ENCODE measurements at regions not wholly inside any gene's neighbourhood (a gene's known extent, or its start where the extent isn't known, plus 50 kb on each side); places are given as distances from the start of the nearest gene placed in this dataset.

GRCh38 chr5:158084292-158084691, 225.3 kb upstream of the CLINT1 start:
- ChIA-PET CTCF (interaction anchor here (0.7 to 2.0 kb wide), 6 partner anchors 10 to 1233 kb away, joined by 3 to 24 read pairs (median 3); no protein-coding TSS in a partner anchor), POLR2A (no interaction called here), RAD21 (ENCODE audit: unreplicated experiment) (interaction anchor here (2.3 kb wide), 1 partner anchor 9 kb away, joined by 11 read pairs; no protein-coding TSS in a partner anchor), SMC1A (ENCODE audit: uncharacterized antibody, unreplicated experiment) (interaction anchor here (1.1 to 1.7 kb wide), 4 partner anchors 8 to 1048 kb away, joined by 3 to 4 read pairs (median 3); no protein-coding TSS in a partner anchor)
- H4K20me1 ChIP-seq (ENCODE audit: control insufficient read depth, insufficient read depth): no peaks in the 10 kb centered on the region
- 48% methylated on average over 4 of the region's 4 CpGs for WGBS (ENCODE audit: insufficient coverage, insufficient replicate concordance, low lambda C conversion rate, missing lambda C conversion rate)
- H3K36me3 ChIP-seq (ENCODE audit: control insufficient read depth in 2 of 2, insufficient read depth in 2 of 2, low read length in 1 of 2): no peaks in the 10 kb centered on the region
- no TSS peak for BruUV-seq (replicated peaks)
- in situ Hi-C loops (cut with MboI) (no loop called here), intact Hi-C loops (cut with micrococcal nuclease; ENCODE audit: unreplicated experiment) (no loop called here)
- ATAC-seq: no peak
- H3K9ac ChIP-seq (ENCODE audit: control insufficient read depth, insufficient read depth, low read length): no peak overlapping the region
- no peaks in the 10 kb centered on the region for H3K79me2 ChIP-seq (ENCODE audit: control insufficient read depth, insufficient read depth, low read length)
- no peaks in the 10 kb centered on the region for H3K9me3 ChIP-seq (replicated peaks; ENCODE audit: control insufficient read depth, insufficient read depth, low read length)
- H3K4me3 ChIP-seq: no peak overlapping the region
- FAIRE-seq: no peak
- TF ChIP-seq CREM (IDR thresholded peaks at IDR 0.05; ENCODE audit: low read depth) (no peak), CHD2 (IDR thresholded peaks at IDR 0.05; ENCODE audit: borderline replicate concordance, low read depth, low read length) (no peak), SMAD1 (IDR thresholded peaks at IDR 0.05; ENCODE audit: low read depth, partially characterized antibody) (no peak), WRNIP1 (IDR thresholded peaks at IDR 0.05; ENCODE audit: borderline replicate concordance, low read depth, low read length) (no peak), FOS (IDR thresholded peaks at IDR 0.05; ENCODE audit: borderline replicate concordance, extremely low read depth, insufficient read length) (no peak), ZBED1 (IDR thresholded peaks at IDR 0.05; ENCODE audit: borderline replicate concordance) (no peak), EP300 (IDR thresholded peaks at IDR 0.05; ENCODE audit: borderline replicate concordance in 1 of 2, control insufficient read depth in 1 of 2, low read depth in 2 of 2, low read length in 2 of 2) (no peak), SUZ12 (IDR thresholded peaks at IDR 0.05; ENCODE audit: unreplicated experiment) (no peak), SREBF2 (IDR thresholded peaks at IDR 0.05; ENCODE audit: low read length) (no peak), BHLHE40 (IDR thresholded peaks at IDR 0.05; ENCODE audit: borderline replicate concordance in 1 of 2, low read depth in 2 of 2, low read length in 1 of 2) (no peak), HCFC1 (IDR thresholded peaks at IDR 0.05; ENCODE audit: low read length) (no peak), MTA2 (IDR thresholded peaks at IDR 0.05; ENCODE audit: low read depth) (no peak), ZNF687 (IDR thresholded peaks at IDR 0.05) (no peak), HDAC6 (IDR thresholded peaks at IDR 0.05; ENCODE audit: unreplicated experiment) (no peak), TARDBP (IDR thresholded peaks at IDR 0.05; ENCODE audit: borderline replicate concordance) (no peak), SUPT20H (IDR thresholded peaks at IDR 0.05; ENCODE audit: borderline replicate concordance, control insufficient read depth, low read depth, low read length) (no peak), KAT2A (conservative IDR thresholded peaks at IDR 0.05; ENCODE audit: control insufficient read depth, low read depth, low read length) (no peak), STAT1 (conservative IDR thresholded peaks at IDR 0.05) (no peak), FOXM1 (IDR thresholded peaks at IDR 0.05; ENCODE audit: low read depth, low read length) (no peak)
- no peaks in the 10 kb centered on the region for H3K4me1 ChIP-seq (ENCODE audit: control insufficient read depth, insufficient read depth, low read length)
- no peak for DNase-seq (ENCODE audit: low read depth, low spot score)
- no peak overlapping the region for H3K27ac ChIP-seq (ENCODE audit: control insufficient read depth, insufficient read depth)
- no peak overlapping the region for H3K4me2 ChIP-seq (ENCODE audit: control insufficient read depth, insufficient read depth)
- H2AFZ ChIP-seq (ENCODE audit: control insufficient read depth, low read depth, low read length): no peak overlapping the region
- H3K27me3 ChIP-seq (replicated peaks in 1 of 2; ENCODE audit: control insufficient read depth in 2 of 2, insufficient read depth in 2 of 2, low read length in 1 of 2): peaks cover 0 to 2% of the 10 kb centered on the region in 2 experiments; a peak in 2 of 4 replicates
